SK-N-SH (cell line): ENCODE measurements at regions not wholly inside any gene's neighbourhood (a gene's known extent, or its start where the extent isn't known, plus 50 kb on each side); places are given as distances from the start of the nearest gene placed in this dataset.

Experiments used
- CTCF ChIA-PET: fragments of 300-600, 350-600 bp; formaldehyde crosslinking; extraction: SDS; loops from one replicate; lab custom pipeline; 2021; lab: Yijun Ruan, JAX
- POLR2A ChIA-PET: fragments of 350-600 bp; sonication (Branson Sonifier 250); formaldehyde crosslinking; extraction: SDS; loops from one replicate; lab custom pipeline; 2020; ENCODE audit warnings: antibody characterized with exemption, inconsistent platforms; lab: Yijun Ruan, JAX
- DNase-seq: peaks from one replicate; pipeline ENCODE4 v3.0.0; 2012
- H2AFZ ChIP-seq: fragments of 200-600 bp; sonication (generic); 2 replicates; pipeline ENCODE4 v1.8.1; 2016; ENCODE audit warnings: antibody characterized with exemption, mild to moderate bottlenecking, low read depth
- H3F3A ChIP-seq: fragments of 200-600 bp; sonication (generic); replicated peaks from 2 replicates; pipeline ENCODE3; 2016; ENCODE audit warnings: antibody characterized with exemption, mild to moderate bottlenecking; ENCODE audit not compliant: insufficient read depth
- H3K27ac ChIP-seq, 2 experiments: fragments of 200-500 bp in 1 of 2; fragments of 200-600 bp in 1 of 2; sonication (Bioruptor generic) in 1 of 2; sonication (generic), shearing (Covaris generic) in 1 of 2; 2 replicates each; pipeline versions ENCODE4 v1.5.1 to v1.6.1; 2014 to 2016; ENCODE audit warnings: low read depth in 2 of 2, inconsistent platforms in 1 of 2, low read length in 1 of 2, mild to moderate bottlenecking in 1 of 2, mixed read lengths in 1 of 2
- H3K27me3 ChIP-seq: fragments of 200-600 bp; sonication (generic), shearing (Covaris generic); 2 replicates; pipeline ENCODE4 v1.6.1; 2016; ENCODE audit warnings: mixed run types; ENCODE audit not compliant: insufficient read depth
- H3K36me3 ChIP-seq, 2 experiments: fragments of 200-500 bp in 1 of 2; fragments of 200-600 bp in 1 of 2; sonication (Bioruptor generic) in 1 of 2; sonication (generic) in 1 of 2; replicated peaks in 1 of 2; 2 replicates each; pipeline versions ENCODE3 to v1.5.1; 2014 to 2016; ENCODE audit warnings: low read length in 1 of 2, mild to moderate bottlenecking in 1 of 2; ENCODE audit not compliant: insufficient read depth in 2 of 2, control insufficient read depth in 1 of 2
- H3K4me1 ChIP-seq, 2 experiments: fragments of 200-500 bp in 1 of 2; fragments of 200-600 bp in 1 of 2; sonication (Bioruptor generic) in 1 of 2; sonication (generic), shearing (Covaris generic) in 1 of 2; 2 replicates each; pipeline versions ENCODE4 v1.5.1 to v1.6.1; 2014 to 2016; ENCODE audit warnings: low read depth in 1 of 2, low read length in 1 of 2, mixed run types in 1 of 2; ENCODE audit not compliant: insufficient read depth in 2 of 2, control insufficient read depth in 1 of 2
- H3K4me2 ChIP-seq: fragments of 200-600 bp; sonication (generic), shearing (Covaris generic); 2 replicates; pipeline ENCODE4 v1.6.1; 2017; ENCODE audit warnings: mixed run types
- H3K4me3 ChIP-seq, 2 experiments: fragments of 200-500 bp in 1 of 2; fragments of 200-600 bp in 1 of 2; sonication (Bioruptor generic) in 1 of 2; sonication (generic), shearing (Covaris generic) in 1 of 2; 2 replicates each; pipeline versions ENCODE4 v1.5.1 to v1.8.1; 2014 to 2016; ENCODE audit warnings: low read depth in 2 of 2, inconsistent platforms in 1 of 2, low read length in 1 of 2, mild to moderate bottlenecking in 1 of 2, mixed read lengths in 1 of 2, moderate library complexity in 1 of 2
- H3K79me2 ChIP-seq: fragments of 200-600 bp; sonication (generic); 2 replicates; pipeline ENCODE4 v1.8.1; 2017; ENCODE audit warnings: mild to moderate bottlenecking; ENCODE audit not compliant: insufficient read depth
- H3K9ac ChIP-seq: fragments of 200-600 bp; sonication (generic); 2 replicates; pipeline ENCODE4 v1.6.1; 2017; ENCODE audit warnings: mixed run types
- H3K9me2 ChIP-seq: fragments of 200-600 bp; sonication (generic); 2 replicates; pipeline ENCODE4 v1.6.1; 2017; ENCODE audit warnings: mixed run types
- H3K9me3 ChIP-seq: fragments of 200-600 bp; sonication (generic); 2 replicates; pipeline ENCODE4 v1.6.1; 2017; ENCODE audit warnings: mixed run types, mild to moderate bottlenecking, moderate library complexity
- H4K20me1 ChIP-seq: fragments of 200-600 bp; sonication (generic); 2 replicates; pipeline ENCODE4 v1.6.1; 2017; ENCODE audit warnings: mild to moderate bottlenecking, mixed run types; ENCODE audit not compliant: insufficient read depth
- CHD2 ChIP-seq: fragments of 150-350 bp; IDR thresholded peaks from 2 replicates; pipeline ENCODE4 v1.6.1; 2018; ENCODE audit warnings: low read length; ENCODE audit not compliant: partially characterized antibody
- EP300 ChIP-seq, 2 experiments: IDR thresholded peaks; 2 replicates each; pipeline versions ENCODE4 v1.4.0 to v1.6.1; 2012; ENCODE audit warnings: borderline replicate concordance in 1 of 2, low read depth in 1 of 2, low read length in 1 of 2
- GATA2 ChIP-seq: sonication (generic); formaldehyde crosslinking; IDR thresholded peaks from 2 replicates; pipeline ENCODE4 v1.5.0; 2020; ENCODE audit warnings: mild to moderate bottlenecking, missing genetic modification reagents
- MEF2A ChIP-seq: IDR thresholded peaks from 2 replicates; pipeline ENCODE4 v1.4.0; 2012; ENCODE audit warnings: low read depth, borderline replicate concordance
- NFIC ChIP-seq: IDR thresholded peaks from 2 replicates; pipeline ENCODE4 v1.4.0; 2012; ENCODE audit warnings: borderline replicate concordance
- RAD21 ChIP-seq: IDR thresholded peaks from 2 replicates; pipeline ENCODE4 v1.6.1; 2012; ENCODE audit warnings: mild to moderate bottlenecking, low read length
- RFX5 ChIP-seq: IDR thresholded peaks from 2 replicates; pipeline ENCODE4 v1.6.1; 2012; ENCODE audit warnings: mild to moderate bottlenecking, improper control_type of control experiment, low read length
- RXRA ChIP-seq: IDR thresholded peaks from 2 replicates; pipeline ENCODE4 v1.4.0; 2012; ENCODE audit warnings: low read depth, mild to moderate bottlenecking, borderline replicate concordance
- TCF12 ChIP-seq: IDR thresholded peaks from 2 replicates; pipeline ENCODE4 v1.4.0; 2012
- YY1 ChIP-seq: IDR thresholded peaks from 2 replicates; pipeline ENCODE4 v1.4.0; 2012; ENCODE audit warnings: low read depth, mild to moderate bottlenecking
- WGBS: methylation state at CpG from one replicate; pipeline ENCODE4 v1.1.6; 2017; ENCODE audit warnings: low lambda C conversion rate; 5-methylcytosine and 5-hydroxymethylcytosine counted together
- TF ChIP-seq, protein P1 (sequence below): fragments of 150-350 bp; IDR thresholded peaks from 2 replicates; pipeline ENCODE4 v1.6.1; 2016; ENCODE audit warnings: mild to moderate bottlenecking, low read depth, low read length
- TF ChIP-seq, protein P2 (sequence below): IDR thresholded peaks from 2 replicates; pipeline ENCODE4 v1.4.0; 2012; ENCODE audit warnings: low read depth, borderline replicate concordance
- TF ChIP-seq, protein P3 (sequence below): IDR thresholded peaks from 2 replicates; pipeline ENCODE4 v1.6.1; 2012; ENCODE audit warnings: mild to moderate bottlenecking, low read depth, low read length, moderate library complexity

DNA sequence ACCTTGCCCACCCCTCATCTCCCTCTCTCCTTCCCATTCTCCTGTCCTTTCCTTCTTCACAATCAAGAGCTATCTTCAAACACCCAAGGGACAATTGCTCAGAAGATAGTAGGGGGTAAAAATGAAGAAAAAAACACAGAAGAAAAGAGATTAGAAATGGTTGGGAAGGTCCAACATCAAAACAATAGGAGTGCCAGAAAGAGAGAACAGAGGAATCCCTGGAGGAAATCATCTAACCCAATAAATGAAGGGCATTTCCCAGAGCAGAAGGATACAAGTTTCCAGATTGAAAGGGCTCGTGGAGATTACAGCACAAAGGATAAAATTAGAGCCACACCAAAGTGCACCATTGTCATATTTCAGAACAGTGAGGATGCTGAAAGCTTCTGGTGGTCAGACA lies 145.6 kb downstream of the OAT start:
- peaks cover 0 to 2% of the 10 kb centered on the region in 2 experiments; a peak in 1 of 4 replicates for H3K4me1 ChIP-seq
- H3K9me2 ChIP-seq, result no peaks in the 10 kb centered on the region
- ChIA-PET POLR2A (no interaction called here), CTCF (no interaction called here)
- no peak overlapping the region for H3K4me2 ChIP-seq
- no peak overlapping the region for H3K4me3 ChIP-seq
- no peak overlapping the region for H3K27ac ChIP-seq
- no peaks in the 10 kb centered on the region for H3K27me3 ChIP-seq
- H3K9ac ChIP-seq, result no peak overlapping the region
- H3F3A ChIP-seq, result no peaks in the 10 kb centered on the region
- H3K36me3 ChIP-seq, result no peaks in the 10 kb centered on the region
- H3K79me2 ChIP-seq, result no peaks in the 10 kb centered on the region
- 0 out of 2 replicates have a peak, but pooled peaks cover 12% of the 10 kb centered on the region for H3K9me3 ChIP-seq
- TF ChIP-seq, protein P1, sequence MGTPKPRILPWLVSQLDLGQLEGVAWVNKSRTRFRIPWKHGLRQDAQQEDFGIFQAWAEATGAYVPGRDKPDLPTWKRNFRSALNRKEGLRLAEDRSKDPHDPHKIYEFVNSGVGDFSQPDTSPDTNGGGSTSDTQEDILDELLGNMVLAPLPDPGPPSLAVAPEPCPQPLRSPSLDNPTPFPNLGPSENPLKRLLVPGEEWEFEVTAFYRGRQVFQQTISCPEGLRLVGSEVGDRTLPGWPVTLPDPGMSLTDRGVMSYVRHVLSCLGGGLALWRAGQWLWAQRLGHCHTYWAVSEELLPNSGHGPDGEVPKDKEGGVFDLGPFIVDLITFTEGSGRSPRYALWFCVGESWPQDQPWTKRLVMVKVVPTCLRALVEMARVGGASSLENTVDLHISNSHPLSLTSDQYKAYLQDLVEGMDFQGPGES, result no peak
- TF ChIP-seq, protein P2, sequence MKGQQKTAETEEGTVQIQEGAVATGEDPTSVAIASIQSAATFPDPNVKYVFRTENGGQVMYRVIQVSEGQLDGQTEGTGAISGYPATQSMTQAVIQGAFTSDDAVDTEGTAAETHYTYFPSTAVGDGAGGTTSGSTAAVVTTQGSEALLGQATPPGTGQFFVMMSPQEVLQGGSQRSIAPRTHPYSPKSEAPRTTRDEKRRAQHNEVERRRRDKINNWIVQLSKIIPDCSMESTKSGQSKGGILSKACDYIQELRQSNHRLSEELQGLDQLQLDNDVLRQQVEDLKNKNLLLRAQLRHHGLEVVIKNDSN, result no peak
- TF ChIP-seq RFX5 (no peak), EP300 (IDR thresholded peaks at IDR 0.05; ENCODE audit: borderline replicate concordance in 1 of 2, low read depth in 1 of 2, low read length in 1 of 2) (no peak), NFIC (no peak), RAD21 (no peak), GATA2 (CRISPR knock-in tag) (no peak), MEF2A (no peak), CHD2 (no peak)
- TF ChIP-seq, protein P3, sequence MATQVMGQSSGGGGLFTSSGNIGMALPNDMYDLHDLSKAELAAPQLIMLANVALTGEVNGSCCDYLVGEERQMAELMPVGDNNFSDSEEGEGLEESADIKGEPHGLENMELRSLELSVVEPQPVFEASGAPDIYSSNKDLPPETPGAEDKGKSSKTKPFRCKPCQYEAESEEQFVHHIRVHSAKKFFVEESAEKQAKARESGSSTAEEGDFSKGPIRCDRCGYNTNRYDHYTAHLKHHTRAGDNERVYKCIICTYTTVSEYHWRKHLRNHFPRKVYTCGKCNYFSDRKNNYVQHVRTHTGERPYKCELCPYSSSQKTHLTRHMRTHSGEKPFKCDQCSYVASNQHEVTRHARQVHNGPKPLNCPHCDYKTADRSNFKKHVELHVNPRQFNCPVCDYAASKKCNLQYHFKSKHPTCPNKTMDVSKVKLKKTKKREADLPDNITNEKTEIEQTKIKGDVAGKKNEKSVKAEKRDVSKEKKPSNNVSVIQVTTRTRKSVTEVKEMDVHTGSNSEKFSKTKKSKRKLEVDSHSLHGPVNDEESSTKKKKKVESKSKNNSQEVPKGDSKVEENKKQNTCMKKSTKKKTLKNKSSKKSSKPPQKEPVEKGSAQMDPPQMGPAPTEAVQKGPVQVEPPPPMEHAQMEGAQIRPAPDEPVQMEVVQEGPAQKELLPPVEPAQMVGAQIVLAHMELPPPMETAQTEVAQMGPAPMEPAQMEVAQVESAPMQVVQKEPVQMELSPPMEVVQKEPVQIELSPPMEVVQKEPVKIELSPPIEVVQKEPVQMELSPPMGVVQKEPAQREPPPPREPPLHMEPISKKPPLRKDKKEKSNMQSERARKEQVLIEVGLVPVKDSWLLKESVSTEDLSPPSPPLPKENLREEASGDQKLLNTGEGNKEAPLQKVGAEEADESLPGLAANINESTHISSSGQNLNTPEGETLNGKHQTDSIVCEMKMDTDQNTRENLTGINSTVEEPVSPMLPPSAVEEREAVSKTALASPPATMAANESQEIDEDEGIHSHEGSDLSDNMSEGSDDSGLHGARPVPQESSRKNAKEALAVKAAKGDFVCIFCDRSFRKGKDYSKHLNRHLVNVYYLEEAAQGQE, result no peak
- no peak overlapping the region for H2AFZ ChIP-seq
- 0% methylated on average over 1 of the region's 1 CpG for WGBS
- no peak for DNase-seq
- H4K20me1 ChIP-seq, result no peaks in the 10 kb centered on the region

DNA sequence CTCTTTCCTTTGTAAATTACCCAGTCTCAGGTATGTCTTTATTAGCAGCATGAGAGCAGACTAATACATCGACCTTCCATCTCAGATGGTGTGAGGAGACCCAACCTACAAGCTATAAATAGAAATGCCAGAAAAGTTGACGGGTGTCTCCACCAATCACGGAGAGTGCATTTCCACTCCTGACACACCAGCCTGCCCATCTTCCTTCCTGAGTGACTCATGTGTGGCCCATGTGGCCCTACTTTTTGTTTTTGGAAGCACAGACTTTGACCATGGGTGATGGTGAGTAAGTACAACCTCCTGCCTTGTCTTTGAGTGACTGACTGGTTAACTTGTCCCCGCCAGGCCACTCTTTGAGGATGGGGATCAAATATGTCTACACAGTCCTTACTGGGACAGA lies 147.0 kb downstream of the OAT start:
- H3K4me3 ChIP-seq, result no peak overlapping the region
- no peaks in the 10 kb centered on the region for H3F3A ChIP-seq
- no peaks in the 10 kb centered on the region for H4K20me1 ChIP-seq
- H3K79me2 ChIP-seq, result no peaks in the 10 kb centered on the region
- no peaks in the 10 kb centered on the region for H3K36me3 ChIP-seq
- no peak overlapping the region for H3K9ac ChIP-seq
- peaks cover 0 to 13% of the 10 kb centered on the region in 2 experiments; a peak in 1 of 4 replicates for H3K4me1 ChIP-seq
- DNase-seq, result no peak
- no peaks in the 10 kb centered on the region for H3K27me3 ChIP-seq
- no peaks in the 10 kb centered on the region for H3K9me2 ChIP-seq
- H3K27ac ChIP-seq, result no peak overlapping the region
- ChIA-PET POLR2A (no interaction called here), CTCF (interaction anchor here (1.4 kb wide), 1 partner anchor 13 kb away, joined by 4 read pairs; no protein-coding TSS in a partner anchor)
- H3K4me2 ChIP-seq, result no peak overlapping the region
- 66% methylated on average over 4 of the region's 4 CpGs for whole genome bisulfite sequencing
- no peak for TF ChIP-seq TCF12
- TF ChIP-seq CHD2, result no peak
- no peak for TF ChIP-seq YY1
- no peak for TF ChIP-seq RXRA
- TF ChIP-seq, protein P3, result no peak
- H3K9me3 ChIP-seq, result 0 out of 2 replicates have a peak, but pooled peaks cover 12% of the 10 kb centered on the region
- H2AFZ ChIP-seq, result no peak overlapping the region
